ENCODE measurements at regions not wholly inside any gene's neighbourhood (a gene's known extent, or its start where the extent isn't known, plus 50 kb on each side); places are given as distances from the start of the nearest gene placed in this dataset.
"Not testable (repeated sequence)": the region's sequence is repeated elsewhere in the genome, so short reads cannot be mapped to it uniquely, and the experiment has no call there.

DNA sequence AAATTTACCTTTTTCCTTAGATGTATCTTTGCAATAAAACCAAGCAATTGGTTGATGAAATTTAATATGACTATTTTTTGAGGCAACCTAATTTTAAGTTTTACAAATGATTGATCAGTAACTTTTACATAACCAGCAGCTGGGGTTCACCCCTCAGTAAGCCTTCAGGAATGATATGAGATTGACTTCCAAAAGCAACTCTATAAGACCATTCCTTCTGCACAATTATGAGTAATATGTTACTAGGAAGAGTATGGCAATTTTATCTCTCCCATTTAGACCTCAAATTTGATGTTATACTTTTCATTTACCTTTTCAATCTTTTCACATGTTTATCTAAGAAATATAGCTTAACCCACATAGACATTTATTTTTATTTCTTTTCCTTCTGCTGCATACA is 1546.3 kb downstream of the HACE1 start:
- DNase-seq (no peak), ATAC-seq (no peak)

DNA sequence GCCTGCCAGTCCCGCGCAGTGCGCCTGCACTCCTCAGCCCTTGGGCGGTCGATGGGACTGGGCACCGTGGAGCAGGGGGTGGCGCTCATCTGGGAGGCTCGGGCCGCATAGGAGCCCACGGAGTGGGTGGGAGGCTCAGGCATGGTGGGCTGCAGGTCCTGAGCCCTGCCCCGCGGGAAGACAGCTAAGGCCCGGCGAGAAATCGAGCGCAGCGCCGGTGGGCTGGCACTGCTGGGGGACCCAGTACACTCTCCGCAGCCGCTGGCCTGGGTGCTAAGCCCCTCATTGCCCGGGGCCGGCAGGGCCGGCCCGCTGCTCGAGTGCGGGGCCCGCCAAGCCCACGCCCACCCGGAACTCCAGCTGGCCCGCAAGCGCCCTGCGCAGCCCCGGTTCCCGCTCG is 1565.3 kb downstream of the HACE1 start:
- DNase-seq, ATAC-seq: not testable (repeated sequence)

DNA sequence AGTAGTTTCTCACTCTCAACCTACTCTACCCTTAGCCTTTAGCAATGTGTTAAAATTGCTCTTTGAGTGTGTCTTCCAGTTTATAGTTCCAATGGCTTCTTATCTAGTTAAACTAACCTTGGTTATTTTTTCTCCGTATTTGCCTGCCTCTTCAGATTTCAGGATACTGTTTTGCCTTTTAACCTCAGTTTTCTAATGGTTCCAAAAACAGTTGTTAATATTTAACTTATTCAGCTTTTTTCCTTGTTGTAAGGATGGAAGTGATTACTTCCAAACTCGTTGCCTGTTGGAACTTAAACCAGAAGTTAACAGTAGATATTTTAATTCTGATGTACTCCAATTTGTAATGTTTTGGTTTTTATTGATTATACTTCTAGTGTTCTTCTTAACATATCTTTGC is 1574.9 kb downstream of the HACE1 start:
- DNase-seq (no peak), ATAC-seq (no peak)

DNA sequence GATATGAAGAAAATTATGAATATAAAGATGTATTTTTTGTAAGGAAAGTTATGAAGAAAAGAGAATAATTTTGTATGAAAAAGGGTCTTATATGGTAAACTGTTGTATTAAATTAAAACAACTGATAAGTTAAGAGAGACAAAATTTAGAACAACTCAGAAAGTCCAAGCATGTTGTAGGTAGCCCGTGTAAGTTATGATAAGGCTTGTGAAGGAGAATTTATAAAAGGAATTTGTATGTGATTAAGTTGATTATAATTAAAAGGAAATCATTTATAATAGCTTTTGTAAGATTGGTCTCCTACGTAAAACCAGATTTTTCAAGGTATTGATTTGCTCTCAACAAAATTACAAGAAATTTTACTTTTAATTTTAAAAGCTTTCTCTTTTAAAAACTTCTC is 1579.3 kb downstream of the HACE1 start:
- ATAC-seq (no peak), DNase-seq (no peak)

DNA sequence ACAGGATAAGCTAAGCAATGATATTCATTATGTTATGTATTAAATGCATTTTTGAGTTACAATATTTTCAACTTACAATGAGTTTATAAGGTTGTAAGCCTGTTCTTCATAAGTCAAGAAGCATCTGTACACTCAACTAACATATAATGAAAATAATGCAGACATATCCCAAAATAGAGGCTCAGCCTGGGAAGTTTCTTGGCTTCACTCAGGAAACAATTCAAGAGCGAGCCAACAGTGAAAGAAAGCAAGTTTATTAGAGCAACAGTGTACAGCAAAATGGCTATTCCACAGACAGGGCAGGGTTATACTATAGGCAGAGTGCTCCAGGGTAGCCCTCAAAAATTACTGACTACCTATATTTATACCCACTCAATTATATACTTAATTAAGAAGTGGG is 1581.8 kb downstream of the HACE1 start:
- DNase-seq (no peak), ATAC-seq (no peak)

DNA sequence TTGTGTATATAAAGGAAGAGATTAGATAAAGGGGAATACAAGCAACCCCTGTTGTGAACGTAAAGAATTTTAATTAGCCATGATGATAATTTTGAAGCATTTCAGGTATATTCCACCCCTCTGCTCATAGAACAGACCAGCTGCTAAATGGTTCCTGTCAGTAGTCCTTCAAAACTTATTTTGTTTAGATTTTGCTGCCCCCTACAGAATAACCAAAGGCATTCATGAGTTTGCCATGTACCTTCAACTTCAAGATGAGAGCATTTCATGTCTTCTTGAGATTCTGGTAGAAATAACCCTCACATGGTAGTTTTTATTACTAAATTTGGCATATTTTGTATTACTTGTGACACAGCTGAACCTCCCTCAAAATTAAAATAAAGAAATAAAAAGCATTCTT is 1586.7 kb downstream of the HACE1 start:
- no peak for ATAC-seq
- no peak for DNase-seq

DNA sequence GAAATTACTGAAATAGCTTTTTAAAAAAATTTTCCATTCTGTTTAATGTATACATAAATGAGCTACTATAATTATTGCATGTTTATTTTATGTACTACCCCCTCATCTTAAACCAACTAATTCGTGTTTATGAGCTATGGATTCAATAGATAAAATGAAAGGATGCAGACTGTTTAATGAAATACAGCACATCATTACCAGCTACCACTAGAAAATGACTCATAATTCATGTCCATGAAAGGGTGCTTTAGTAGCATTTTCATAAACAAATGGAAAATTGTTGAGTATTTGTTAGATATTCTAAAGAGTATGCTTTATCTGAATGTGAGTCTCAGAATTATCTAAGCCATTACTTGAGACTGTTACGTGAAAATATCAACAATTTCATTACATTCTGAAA is 1590.1 kb downstream of the HACE1 start:
- ATAC-seq, result no peak
- no peak for DNase-seq

DNA sequence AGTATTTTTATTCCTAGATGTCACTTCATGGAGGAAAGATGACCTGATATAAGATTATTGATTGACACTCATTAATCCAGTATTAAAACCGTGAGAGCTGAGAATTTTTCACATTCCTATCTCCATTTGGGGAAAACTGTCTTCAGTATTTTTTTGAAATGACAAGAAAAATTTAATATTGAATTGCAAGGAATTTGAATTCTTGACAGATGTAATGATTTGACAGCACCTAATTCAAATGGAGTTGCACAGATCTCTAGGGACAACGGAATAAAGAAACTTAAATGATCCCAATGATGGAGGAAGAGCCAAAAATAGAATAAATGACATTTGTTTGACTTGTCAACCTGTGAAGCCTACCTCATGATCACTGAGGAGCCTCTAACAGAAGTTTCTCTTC is 1591.4 kb downstream of the HACE1 start:
- ATAC-seq (no peak), DNase-seq (no peak)

DNA sequence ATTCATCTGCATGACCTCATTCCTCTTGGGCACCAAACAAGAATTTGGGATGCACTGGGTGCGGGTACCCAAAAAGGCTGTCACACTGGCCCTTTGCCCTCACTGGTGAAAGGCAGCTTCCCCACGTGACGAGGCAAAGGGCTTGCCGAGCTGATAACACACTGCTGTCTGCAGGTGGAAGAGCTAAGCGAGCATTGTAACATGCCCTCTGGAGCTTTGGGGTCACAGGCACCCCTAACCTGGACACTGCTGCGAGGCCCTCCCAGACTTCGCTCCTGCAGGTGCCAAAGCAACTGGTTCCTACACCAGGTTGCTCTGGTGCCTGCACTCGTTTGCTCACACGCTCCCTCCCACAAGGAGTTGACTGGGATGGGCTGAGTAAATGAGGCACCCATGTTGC is 1595.7 kb downstream of the HACE1 start:
- ATAC-seq, result no peak

DNA sequence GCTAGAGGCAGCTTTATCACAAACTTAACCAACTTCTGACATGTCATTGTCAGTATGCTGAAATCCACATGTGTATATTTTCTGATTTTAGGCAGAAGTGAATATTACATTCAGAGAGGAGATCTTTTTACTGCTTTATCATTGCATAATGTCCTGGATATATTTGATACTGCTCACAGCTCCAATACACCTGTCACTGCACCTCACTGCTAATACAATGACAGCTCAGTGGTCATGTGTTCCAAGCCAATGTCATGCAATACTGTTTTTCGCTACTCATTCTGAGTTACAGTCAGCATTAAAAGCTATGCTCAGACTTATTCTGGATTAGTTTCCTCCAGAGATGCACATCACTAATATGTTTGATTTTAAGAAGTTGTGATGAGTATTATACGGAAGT is 1604.6 kb downstream of the HACE1 start:
- ATAC-seq (no peak), DNase-seq (no peak)

More for the DNA sequence above, 1595.7 kb downstream of the HACE1 start:
- no peak for DNase-seq

DNA sequence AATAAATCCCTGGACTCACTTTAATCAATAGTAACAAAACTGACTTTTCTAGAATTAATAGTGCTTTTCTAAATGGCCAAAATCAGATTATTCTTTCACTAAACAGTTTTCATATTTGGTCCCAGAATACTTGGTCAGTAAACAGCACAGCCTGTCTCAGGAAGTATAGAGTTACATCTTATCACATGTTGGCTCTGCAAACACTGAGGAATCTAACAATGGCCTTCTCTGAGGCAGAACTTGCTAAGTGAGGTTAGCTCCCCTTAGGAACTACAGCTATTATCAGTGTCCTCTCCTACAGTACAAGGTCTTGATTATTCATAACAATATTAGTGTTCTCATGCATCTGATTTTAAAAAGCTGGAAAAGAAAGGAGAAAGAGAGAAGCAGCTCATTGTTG is 1622.8 kb downstream of the HACE1 start:
- ATAC-seq, result no peak
- no peak for DNase-seq

DNA sequence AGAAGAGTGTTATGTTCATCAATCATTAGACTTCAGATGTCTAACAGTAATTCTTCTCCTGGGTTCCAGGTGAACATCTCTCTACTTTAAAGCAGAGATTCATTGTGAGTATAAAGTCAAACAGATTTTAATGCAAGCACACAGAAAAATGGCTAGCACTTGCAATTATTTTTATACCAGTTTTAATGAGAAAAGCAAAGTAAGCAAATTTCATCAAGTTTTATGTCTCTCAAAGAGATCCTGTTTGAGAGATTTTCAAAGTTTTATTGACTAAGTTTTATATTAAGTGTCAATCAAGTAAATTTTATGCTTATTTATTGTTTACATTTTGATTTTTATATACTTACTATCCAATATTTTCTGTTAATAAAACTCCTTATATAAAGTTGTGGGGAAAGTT is 1628.5 kb downstream of the HACE1 start:
- ATAC-seq (no peak), DNase-seq (no peak)

DNA sequence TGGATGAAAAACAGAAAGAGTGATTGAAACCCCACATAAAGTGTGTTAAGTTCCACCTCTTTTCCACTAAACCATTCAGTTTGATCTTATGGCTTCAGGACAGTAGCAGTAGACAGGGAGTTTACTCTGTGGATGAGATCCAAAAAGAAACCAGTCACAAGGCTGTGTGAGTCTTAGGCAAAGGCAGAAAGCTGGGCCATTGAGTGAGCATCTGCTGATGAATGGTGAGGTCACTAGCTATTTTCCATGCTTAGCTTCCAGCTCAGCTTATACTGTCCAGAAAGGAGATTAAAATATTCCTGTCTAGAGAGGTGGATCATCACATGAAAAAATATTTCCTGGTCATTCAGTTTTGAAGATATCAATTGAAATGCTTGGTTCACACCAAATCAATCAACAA is 1643.9 kb downstream of the HACE1 start:
- no peak for DNase-seq
- ATAC-seq, result no peak

DNA sequence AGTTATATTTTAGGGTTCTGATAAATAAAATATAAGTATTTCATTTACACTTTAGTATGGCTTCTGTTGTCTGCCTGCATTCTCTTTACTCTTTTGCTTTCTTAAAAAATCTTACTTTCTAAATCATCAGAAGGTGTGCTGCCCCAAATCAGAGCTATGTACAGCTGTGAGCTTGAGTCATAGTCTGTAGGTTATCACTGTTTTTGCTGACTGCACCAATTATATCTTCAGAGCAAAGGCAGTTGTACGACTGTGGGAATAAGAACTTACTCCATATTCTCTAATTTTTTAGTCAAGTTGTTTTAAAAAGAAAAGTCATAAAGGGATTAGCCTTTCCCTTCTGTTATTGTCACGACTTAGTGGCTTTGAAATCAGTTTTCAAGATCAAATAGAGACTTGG is 1649.0 kb downstream of the HACE1 start:
- ATAC-seq (no peak), DNase-seq (no peak)

DNA sequence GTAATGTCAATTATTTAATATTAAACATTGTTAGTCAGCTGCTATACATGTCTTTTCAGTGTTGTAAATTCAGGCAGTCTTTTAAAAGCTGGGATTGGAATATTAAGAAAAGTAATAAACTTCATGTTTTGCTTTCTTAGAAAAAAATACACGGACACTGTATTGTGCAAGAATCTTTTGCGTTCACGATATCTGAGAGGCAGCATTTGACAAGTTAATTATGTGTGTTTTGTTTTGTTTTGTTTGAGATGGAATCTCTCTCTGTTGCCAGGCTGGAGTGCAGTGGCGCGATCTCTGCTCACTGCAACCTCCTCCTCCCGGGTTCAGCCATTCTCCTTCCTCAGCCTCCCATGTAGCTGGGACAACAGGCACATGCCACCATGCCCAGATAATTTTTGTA is 1661.3 kb downstream of the HACE1 start:
- ATAC-seq (no peak), DNase-seq (no peak)

DNA sequence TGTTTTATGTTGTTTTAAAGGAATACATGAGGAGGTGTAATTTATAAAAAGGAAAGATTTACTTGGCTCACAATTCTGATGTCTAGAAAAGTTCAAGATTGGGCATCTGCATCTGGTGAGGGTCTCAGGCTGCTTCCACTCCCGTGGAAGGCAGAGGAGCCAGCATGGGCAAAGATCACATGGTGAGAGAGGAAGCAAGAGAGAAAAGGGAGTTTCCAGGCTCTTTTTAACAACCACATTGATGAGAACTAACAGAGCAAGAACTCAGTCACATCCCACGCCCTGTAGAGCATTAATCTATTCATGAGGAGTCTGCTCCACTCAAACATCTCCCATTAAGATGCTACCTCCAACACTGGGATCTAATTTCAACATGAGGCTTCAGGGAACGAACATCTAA is 1666.3 kb downstream of the HACE1 start:
- DNase-seq (no peak), ATAC-seq (no peak)

DNA sequence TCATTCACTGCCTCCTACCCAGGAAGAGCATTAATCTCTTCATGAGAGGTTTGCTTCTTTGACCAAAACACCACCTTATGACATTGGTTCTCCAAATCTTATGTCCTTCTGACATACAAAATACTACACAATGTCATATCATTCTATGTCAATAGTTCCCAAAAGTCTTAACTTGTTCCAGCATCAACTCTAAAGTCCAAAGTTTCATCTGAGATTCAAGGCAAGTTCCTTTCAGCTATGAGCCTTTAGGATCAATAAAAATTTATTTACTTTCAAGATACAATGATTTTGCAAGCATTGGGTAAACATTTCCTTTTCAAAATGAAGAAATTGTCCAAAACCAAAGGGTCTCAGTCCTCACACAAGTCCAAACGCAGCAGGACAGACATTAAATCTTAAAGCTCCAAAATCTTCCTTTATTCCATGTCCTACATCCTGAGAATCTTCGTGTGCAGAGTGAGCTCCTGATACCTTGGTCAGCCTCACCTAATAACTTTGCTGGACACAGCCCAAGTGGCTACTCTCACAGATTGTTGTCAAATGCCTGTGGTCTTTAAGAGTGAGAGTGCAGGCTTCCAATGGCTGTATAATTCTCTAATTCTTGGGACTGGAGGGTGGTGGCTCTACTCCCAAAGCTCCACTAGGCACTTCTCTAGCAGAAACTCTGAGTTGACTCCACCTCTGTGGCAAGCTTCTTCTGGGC is 1668.2 kb downstream of the HACE1 start:
- DNase-seq (no peak), ATAC-seq (no peak)

DNA sequence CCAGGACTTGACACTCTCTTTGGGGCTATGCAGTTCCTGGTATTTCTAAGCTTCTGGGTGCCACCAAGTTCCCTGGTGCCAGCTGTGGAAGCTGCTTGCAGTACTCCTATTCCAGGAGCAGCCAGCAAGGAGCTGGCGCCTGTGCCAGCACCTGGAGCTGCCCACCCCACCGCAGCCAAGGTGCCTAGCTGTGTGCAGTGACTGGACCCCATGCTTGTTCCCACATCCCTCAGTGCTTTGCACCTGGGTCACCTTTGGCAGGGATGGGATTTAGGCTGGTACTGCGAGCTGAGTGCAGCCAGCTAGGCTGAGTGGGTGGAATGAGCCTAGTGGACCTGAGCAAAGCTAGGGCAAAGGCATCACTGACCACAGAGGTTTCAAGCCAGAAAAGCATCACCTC is 1674.9 kb downstream of the HACE1 start:
- no peak for DNase-seq

DNA sequence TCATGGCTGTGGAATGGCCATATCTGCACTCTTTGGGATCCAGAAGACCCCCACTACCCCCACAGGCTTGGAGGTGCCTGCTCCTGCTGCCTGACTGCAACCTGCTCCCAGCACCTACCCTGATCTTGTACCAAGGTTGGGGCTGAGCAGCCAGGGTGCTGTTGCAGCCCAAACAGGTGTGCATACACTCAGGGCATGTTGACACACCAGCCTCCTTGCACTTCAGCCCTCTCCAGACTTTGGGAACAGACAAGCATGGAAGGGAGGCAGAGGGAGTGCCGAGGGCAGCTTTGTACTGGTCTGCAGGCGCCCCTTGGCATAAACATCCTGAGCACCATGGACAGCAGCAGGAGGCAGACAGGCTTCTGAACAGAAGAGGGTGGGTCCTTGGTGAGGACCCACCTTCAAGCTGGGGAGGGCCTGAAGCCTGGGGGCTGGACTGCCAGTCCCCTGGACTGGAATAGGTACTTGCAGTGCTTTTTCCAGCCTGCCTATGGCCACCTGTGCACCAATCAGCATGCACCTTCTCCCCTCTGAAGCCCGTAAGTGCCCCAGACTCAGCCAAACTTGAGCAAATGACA is 1675.8 kb downstream of the HACE1 start:
- no peak for DNase-seq
- ATAC-seq, result no peak

More for the DNA sequence above, 1674.9 kb downstream of the HACE1 start:
- no peak for ATAC-seq

DNA sequence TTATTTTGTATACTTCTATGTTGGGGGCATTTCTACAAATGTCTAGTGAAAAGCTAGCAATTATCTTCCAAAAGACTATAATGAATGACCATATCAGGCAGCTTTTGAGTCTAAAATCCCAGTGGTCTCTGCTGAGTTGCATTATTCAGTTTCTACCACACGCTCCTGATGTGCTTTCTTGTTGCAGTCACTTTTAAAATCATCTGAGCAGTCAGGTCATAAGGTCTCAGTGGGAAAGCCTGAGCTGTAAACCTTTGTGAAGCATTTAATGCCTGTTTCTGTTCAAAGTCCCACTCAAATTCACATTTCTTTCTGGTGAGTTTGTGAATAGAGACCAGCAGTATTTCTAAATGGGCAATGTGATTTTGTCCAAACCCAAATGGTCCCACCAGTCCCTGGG is 1681.5 kb downstream of the HACE1 start:
- ATAC-seq (no peak), DNase-seq (no peak)

DNA sequence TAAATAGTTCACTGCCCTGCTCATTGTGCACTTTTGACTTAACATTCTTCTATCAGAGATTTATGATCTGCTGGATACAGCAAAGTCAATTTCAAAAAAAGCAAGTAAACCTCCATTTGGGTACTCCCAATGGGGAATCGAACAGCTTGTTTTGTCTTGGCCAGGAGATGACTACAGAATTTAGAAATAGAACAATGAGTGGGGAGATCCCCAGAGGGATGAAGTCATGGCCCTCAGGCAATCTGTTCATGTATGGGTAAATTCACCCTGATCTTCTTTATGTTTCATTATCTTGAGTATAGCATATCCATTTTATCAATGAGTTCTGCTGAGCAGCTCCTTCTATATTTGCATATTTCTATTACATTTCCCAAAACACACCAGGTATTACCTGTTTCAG is 1681.9 kb downstream of the HACE1 start:
- DNase-seq, result no peak
- ATAC-seq, result no peak

DNA sequence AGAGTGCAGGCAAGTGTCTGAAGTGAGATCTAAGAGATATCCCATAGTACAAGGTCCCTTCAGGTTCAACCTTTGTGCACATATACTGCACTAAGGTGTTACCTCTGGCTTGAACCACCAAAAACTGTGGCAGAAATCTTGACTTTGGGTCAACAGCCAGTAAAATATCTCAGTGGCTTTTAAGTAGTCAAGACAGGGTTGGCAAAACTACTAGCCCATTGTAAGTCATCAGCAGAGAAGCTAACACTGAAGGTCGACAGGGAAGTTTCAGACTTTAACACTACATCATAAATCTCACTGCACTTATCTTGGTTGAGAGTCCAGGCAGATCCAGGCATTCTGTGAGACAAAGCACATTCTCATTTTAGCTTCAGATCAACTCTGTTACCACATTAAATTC is 1684.7 kb downstream of the HACE1 start:
- DNase-seq (no peak), ATAC-seq (no peak)

DNA sequence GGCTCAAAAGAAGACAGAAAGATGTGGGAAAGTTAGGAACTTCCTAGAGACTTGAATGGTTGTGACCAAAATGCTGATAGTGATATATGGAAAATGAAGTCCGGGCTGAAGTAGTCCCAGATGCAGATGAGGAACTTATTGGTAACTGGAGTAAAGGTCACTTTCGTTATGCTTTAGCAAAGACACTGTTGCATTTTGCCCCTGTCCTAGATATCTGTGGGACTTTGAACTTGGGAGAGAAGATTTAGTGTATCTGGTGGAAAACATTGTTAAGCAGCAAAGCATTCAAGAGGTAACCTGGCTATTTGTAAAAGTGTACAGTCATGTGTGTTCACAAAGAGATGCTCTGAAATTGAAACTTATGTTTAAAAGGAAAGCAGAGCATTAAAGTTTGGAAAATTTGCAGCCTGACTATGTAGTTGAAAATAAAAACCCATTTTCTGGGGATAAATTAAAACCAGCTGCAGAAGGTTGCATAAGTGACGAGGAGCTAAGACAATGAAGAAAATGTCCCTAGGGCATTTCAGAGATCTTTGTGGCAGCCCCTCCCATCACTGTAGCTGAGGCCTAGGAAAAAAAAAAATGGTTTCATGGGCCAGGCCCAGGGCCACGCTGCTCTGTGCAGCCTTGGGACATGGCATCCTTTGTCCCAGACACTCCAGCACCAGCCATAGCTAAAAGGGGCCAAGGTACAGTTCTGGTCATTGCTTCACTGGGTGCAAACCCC is 1692.2 kb downstream of the HACE1 start:
- ATAC-seq (no peak), DNase-seq (no peak)

Measured in stimulated activated naive CD8-positive, alpha-beta T cell treated with anti-CD3 and anti-CD28 coated beads, Interleukin-15, Interleukin-2, amounts not matched to agents 100 U/mL and 50 U/mL, for 24 hours (primary cell).